Activated naive CD8-positive, alpha-beta T cell treated with anti-CD3 and anti-CD28 coated beads for 36 hours (primary cell): ENCODE measurements at regions not wholly inside any gene's neighbourhood (a gene's known extent, or its start where the extent isn't known, plus 50 kb on each side); places are given as distances from the start of the nearest gene placed in this dataset.
"Not testable (repeated sequence)": the region's sequence is repeated elsewhere in the genome, so short reads cannot be mapped to it uniquely, and the experiment has no call there.

ENCODE experiments used
- DNase-seq: peaks from one replicate; pipeline ENCODE4 v3.0.0; 2021
- H3K27ac Mint-ChIP-seq: one replicate; pipeline ENCODE4 v1.8.0; 2022; ENCODE audit warnings: mild to moderate bottlenecking, moderate library complexity, mixed read lengths
- H3K27me3 Mint-ChIP-seq: one replicate; pipeline ENCODE4 v1.8.0; 2022; ENCODE audit warnings: mild to moderate bottlenecking, mixed read lengths
- H3K36me3 Mint-ChIP-seq: one replicate; pipeline ENCODE4 v1.8.0; 2021; ENCODE audit warnings: mild to moderate bottlenecking, mixed read lengths
- H3K4me1 Mint-ChIP-seq: one replicate; pipeline ENCODE4 v1.8.0; 2021; ENCODE audit warnings: mixed read lengths
- H3K4me3 Mint-ChIP-seq: one replicate; pipeline ENCODE4 v1.8.0; 2022; ENCODE audit warnings: mild to moderate bottlenecking, moderate library complexity, mixed read lengths
- H3K9me3 Mint-ChIP-seq: one replicate; pipeline ENCODE4 v1.8.0; 2022; ENCODE audit warnings: mixed read lengths

- Mint-ChIP-seq H3K27me3 (no peaks in the 10 kb centered on the region), H3K4me3 (no peak overlapping the region), H3K4me1 (peaks cover 24% of the 10 kb centered on the region), H3K9me3 (no peaks in the 10 kb centered on the region), H3K36me3 (no peaks in the 10 kb centered on the region), H3K27ac (peak overlapping the region; percentile 1)
- DNase-seq = peak; percentile 14
These were observed 90.0 kb downstream of the GLUL start for GRCh38 chr1:182301467-182302198.

- Mint-ChIP-seq H3K27ac (peak overlapping the region; percentile 70), H3K4me1 (peaks cover 24% of the 10 kb centered on the region), H3K36me3 (no peaks in the 10 kb centered on the region), H3K9me3 (no peaks in the 10 kb centered on the region), H3K4me3 (no peak overlapping the region), H3K27me3 (no peaks in the 10 kb centered on the region)
- DNase-seq = no peak
These were observed 90.6 kb downstream of the GLUL start for GRCh38 chr1:182301026-182301436.

GRCh38 chr1:182299728-182300616 is 91.6 kb downstream of the GLUL start:
- Mint-ChIP-seq H3K4me3 (peak overlapping the region; percentile 9), H3K36me3 (no peaks in the 10 kb centered on the region), H3K9me3 (no peaks in the 10 kb centered on the region), H3K4me1 (peaks cover 24% of the 10 kb centered on the region), H3K27ac (peak overlapping the region; percentile 7), H3K27me3 (no peaks in the 10 kb centered on the region)
- DNase-seq = no peak

DNA sequence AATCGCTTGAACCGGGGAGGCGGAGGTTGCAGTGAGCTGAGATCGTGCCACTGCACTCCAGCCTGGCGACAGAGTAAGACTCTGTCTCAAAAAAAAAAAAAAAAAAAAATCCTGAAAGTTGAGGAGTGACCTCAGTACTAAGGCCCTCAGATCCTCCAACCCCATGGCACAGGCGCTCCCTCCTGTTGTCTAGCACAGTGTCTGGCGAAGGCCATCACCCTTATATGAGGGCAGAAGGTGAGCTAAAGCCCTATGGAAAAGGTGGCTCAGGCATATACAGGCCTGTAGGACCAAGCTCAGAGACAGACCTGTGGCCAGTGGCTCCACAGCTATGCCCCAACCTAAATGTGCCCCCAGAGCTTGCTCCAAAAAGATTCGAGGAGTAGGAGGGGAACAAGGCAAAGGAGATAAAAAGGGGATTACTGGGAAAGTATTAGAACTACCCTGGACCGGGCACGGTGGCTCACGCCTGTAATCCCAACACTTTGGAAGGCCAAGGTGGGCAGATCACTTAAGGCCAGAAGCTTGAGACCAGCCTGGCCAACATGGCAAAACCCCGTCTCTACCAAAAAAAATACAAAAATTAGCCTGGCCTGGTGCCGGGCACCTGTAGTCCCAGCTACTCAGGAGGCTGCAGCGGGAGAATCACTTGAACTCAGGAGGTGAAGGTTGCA is 92.4 kb downstream of the GLUL start:
- H3K36me3 Mint-ChIP-seq, H3K9me3 Mint-ChIP-seq, H3K27me3 Mint-ChIP-seq, H3K4me3 Mint-ChIP-seq, H3K27ac Mint-ChIP-seq, DNase-seq: not testable (repeated sequence)
- peaks cover 24% of the 10 kb centered on the region for H3K4me1 Mint-ChIP-seq

- Mint-ChIP-seq H3K27me3 (no peaks in the 10 kb centered on the region), H3K4me3 (no peak overlapping the region), H3K9me3 (no peaks in the 10 kb centered on the region), H3K27ac (no peak overlapping the region), H3K36me3 (no peaks in the 10 kb centered on the region), H3K4me1 (peaks cover 21% of the 10 kb centered on the region)
- no peak for DNase-seq
These were observed 94.3 kb downstream of the GLUL start for GRCh38 chr1:182297335-182297734.

DNA sequence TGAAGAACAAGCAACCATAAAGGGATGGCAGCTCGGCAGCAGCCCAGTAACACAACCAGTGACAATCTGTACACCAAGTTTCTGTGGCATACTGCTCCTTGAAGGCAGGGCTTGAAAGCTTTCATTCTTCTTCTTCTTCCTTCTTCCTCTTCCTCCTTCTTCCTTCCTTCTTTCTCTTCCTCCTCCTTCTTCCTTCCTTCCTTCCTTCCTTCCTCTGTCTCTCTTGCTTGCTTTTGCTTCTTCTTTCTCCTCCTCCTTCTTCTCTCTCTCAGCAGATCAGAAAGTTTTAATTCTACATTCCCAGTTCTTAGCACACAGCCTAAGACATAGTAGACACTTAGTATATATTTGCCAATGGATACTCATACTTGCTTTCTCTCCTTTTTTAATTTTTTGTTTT is 95.9 kb downstream of the GLUL start:
- DNase-seq = no peak
- Mint-ChIP-seq H3K27me3 (no peaks in the 10 kb centered on the region), H3K4me3 (no peak overlapping the region), H3K4me1 (peaks cover 9% of the 10 kb centered on the region), H3K9me3 (no peaks in the 10 kb centered on the region), H3K27ac (no peak overlapping the region), H3K36me3 (no peaks in the 10 kb centered on the region)

- Mint-ChIP-seq H3K4me1 (no peaks in the 10 kb centered on the region), H3K27ac (no peak overlapping the region), H3K36me3 (no peaks in the 10 kb centered on the region), H3K27me3 (no peaks in the 10 kb centered on the region), H3K9me3 (no peaks in the 10 kb centered on the region), H3K4me3 (no peak overlapping the region)
- DNase-seq = no peak
These were observed 98.4 kb downstream of the GLUL start for GRCh38 chr1:182293119-182293589.

DNA sequence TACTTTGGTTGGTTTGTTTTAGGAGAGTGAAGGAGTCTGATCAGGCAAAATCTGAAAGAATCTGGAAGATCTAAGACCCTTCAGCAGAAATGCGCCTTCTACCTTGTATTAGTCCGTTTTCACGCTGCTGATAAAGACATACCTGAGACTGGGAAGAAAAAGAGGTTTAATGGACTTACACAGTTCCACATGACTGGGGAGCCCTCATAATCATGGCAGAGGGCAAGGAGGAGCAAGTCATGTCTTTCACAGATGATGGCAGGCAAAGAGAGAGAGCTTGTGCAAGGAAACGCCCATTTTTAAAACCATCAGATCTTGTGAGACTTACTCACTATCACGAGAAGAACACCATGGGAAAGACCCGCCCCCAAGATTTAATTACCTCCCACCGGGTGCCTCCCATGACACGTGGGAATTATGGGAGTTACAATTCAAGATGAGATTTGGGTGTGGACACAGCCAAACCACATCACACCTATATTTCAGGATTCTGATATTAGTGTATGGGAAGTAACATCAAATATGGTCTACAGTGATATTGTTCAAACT is 99.3 kb downstream of the GLUL start:
- no peaks in the 10 kb centered on the region for H3K4me1 Mint-ChIP-seq
- no peak overlapping the region for H3K27ac Mint-ChIP-seq
- H3K9me3 Mint-ChIP-seq = no peaks in the 10 kb centered on the region
- no peak overlapping the region for H3K4me3 Mint-ChIP-seq
- no peak for DNase-seq
- no peaks in the 10 kb centered on the region for H3K27me3 Mint-ChIP-seq
- H3K36me3 Mint-ChIP-seq = no peaks in the 10 kb centered on the region

GRCh38 chr1:182291584-182292192 is 99.9 kb downstream of the GLUL start:
- Mint-ChIP-seq H3K4me1 (no peaks in the 10 kb centered on the region), H3K4me3 (no peak overlapping the region), H3K9me3 (no peaks in the 10 kb centered on the region), H3K27ac (no peak overlapping the region), H3K36me3 (no peaks in the 10 kb centered on the region), H3K27me3 (no peaks in the 10 kb centered on the region)
- DNase-seq = no peak

DNA sequence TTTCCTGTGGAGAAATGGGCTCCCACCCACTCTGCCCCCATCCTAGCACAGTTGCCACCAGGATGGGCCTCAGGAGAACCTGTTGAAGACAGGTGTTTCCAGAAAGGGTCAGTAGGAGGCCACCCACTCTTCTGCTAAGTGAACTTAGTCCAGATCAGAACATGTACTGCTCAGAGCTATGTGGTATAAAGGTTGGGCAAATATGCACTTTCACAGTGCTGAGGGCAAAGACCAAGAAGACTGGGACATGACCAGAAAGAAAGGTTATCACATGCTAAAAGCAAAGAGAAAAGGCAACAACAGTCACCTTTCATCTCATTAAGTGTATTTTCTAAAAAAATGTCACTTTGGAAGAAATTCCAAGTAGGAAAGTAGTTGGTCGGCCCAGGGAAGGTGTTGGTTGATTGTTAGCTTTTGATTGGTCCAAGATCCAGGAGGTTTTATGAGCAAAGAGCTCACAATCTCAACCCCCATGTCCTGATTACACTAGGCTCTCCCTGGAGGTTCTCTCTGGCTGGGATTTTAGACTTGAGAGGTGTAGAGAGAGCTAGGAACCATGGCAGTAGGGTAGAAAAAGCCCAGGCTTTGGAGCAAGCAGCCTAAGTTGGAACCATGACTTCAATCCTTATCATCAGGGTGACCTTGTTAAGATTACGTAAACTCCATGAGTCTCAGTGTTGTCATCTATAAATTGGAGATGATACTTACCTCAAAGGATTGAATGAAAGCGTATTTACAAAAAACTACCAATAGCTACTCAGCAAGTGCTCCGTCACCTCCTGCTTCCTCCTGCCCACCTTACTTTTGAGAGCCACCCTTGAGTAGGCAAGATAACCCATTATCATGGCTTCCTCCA is 102.6 kb downstream of the GLUL start:
- H3K4me3 Mint-ChIP-seq = no peak overlapping the region
- no peaks in the 10 kb centered on the region for H3K27me3 Mint-ChIP-seq
- DNase-seq = no peak
- H3K27ac Mint-ChIP-seq = no peak overlapping the region
- peaks cover 7% of the 10 kb centered on the region for H3K4me1 Mint-ChIP-seq
- H3K36me3 Mint-ChIP-seq = no peaks in the 10 kb centered on the region
- no peaks in the 10 kb centered on the region for H3K9me3 Mint-ChIP-seq

DNA sequence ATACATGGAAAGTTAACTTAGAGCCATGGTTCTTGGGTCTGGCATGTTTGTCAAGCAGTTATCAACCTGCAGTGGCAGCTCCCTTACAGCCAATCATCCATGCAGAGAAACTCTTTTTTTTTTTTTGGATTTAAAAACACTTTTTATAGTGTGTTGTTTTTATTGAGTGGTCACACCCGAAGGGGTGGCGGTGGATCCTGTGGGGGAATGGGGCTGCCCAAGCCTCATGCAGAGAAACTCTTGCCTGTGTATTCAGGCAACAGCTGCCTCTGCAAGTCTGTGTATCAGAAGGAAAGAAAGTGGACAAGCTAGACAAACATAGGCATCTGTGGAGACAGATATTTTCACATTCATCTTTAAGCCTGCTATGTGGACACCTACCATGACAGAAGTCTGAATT is 104.8 kb downstream of the GLUL start:
- Mint-ChIP-seq H3K9me3 (no peaks in the 10 kb centered on the region), H3K4me3 (no peak overlapping the region), H3K4me1 (peaks cover 10% of the 10 kb centered on the region), H3K27me3 (no peaks in the 10 kb centered on the region), H3K27ac (no peak overlapping the region), H3K36me3 (no peaks in the 10 kb centered on the region)
- no peak for DNase-seq

DNA sequence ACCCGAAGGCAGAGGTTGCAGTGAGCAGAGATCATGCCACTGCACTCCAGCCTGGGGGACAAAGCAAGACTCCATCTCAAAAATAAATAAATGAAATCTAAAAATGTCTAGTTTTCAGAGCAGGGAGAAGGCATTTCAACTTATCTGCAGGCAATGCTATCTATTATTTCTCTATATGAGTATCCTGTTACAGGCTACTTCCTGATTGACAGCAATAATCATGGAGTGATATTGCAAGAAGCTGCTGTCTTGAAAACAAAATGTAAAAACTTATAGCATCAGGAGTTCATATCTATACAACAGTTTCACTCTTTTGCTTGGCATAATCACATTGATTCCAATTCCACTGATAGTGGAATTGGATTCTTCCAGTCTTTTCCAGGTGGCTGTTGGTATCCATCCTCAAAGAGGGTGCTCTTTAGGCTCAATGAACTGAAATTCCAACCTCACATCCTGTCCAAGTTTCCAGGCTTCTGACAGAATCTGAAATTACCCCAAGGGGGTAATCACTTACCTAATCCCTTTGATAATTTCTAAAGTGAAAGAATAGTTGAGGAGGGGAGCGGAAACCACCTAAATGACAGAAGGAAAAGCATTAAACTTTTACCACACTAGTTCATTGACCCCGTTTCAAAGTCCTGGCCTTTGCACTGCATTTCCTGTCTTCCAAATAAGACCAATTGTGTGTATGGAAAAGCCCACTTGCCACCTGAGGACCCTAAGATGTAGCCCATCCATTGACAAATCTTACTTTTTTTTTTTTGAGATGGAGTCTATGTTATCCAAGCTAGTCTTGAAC is 107.6 kb downstream of the GLUL start:
- peaks cover 10% of the 10 kb centered on the region for H3K4me1 Mint-ChIP-seq
- H3K9me3 Mint-ChIP-seq = no peaks in the 10 kb centered on the region
- H3K36me3 Mint-ChIP-seq = no peaks in the 10 kb centered on the region
- H3K27me3 Mint-ChIP-seq = no peaks in the 10 kb centered on the region
- DNase-seq = no peak
- H3K27ac Mint-ChIP-seq = no peak overlapping the region
- H3K4me3 Mint-ChIP-seq = no peak overlapping the region

GRCh38 chr1:182281541-182281940 is 110.0 kb downstream of the GLUL start:
- Mint-ChIP-seq H3K4me1 (peaks cover 10% of the 10 kb centered on the region), H3K27me3 (no peaks in the 10 kb centered on the region), H3K36me3 (no peaks in the 10 kb centered on the region), H3K27ac (no peak overlapping the region), H3K4me3 (no peak overlapping the region), H3K9me3 (no peaks in the 10 kb centered on the region)
- DNase-seq = no peak
